ENCODE measurements at regions not wholly inside any gene's neighbourhood (a gene's known extent, or its start where the extent isn't known, plus 50 kb on each side); places are given as distances from the start of the nearest gene placed in this dataset.

DNA sequence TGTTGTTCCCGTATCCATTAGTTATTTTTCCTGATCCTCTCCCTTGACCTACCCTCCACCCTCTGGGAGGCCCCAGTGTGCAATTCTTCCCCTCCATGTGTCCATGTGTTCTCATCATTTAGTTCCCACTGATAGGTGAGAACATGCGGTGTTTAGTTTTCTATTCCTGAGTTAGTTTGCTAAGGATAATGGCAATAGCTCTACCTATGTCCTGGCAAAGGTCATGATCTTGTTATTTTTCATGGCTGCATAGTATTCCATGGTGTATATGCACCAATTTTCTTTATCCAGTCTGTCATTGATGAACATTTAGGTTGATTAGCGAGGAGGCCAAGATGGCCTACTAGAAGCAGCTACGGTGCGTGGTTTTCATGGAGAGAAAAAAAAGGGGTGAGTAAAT is 714.1 kb downstream of the STIM2 start:
- H3K27ac ChIP-seq = no peak overlapping the region
- no peak for TF ChIP-seq ZFX (IDR thresholded peaks at IDR 0.05; ENCODE audit: borderline replicate concordance)
- TF ChIP-seq, protein P1, sequence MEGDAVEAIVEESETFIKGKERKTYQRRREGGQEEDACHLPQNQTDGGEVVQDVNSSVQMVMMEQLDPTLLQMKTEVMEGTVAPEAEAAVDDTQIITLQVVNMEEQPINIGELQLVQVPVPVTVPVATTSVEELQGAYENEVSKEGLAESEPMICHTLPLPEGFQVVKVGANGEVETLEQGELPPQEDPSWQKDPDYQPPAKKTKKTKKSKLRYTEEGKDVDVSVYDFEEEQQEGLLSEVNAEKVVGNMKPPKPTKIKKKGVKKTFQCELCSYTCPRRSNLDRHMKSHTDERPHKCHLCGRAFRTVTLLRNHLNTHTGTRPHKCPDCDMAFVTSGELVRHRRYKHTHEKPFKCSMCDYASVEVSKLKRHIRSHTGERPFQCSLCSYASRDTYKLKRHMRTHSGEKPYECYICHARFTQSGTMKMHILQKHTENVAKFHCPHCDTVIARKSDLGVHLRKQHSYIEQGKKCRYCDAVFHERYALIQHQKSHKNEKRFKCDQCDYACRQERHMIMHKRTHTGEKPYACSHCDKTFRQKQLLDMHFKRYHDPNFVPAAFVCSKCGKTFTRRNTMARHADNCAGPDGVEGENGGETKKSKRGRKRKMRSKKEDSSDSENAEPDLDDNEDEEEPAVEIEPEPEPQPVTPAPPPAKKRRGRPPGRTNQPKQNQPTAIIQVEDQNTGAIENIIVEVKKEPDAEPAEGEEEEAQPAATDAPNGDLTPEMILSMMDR (IDR thresholded peaks at IDR 0.05) = no peak

DNA sequence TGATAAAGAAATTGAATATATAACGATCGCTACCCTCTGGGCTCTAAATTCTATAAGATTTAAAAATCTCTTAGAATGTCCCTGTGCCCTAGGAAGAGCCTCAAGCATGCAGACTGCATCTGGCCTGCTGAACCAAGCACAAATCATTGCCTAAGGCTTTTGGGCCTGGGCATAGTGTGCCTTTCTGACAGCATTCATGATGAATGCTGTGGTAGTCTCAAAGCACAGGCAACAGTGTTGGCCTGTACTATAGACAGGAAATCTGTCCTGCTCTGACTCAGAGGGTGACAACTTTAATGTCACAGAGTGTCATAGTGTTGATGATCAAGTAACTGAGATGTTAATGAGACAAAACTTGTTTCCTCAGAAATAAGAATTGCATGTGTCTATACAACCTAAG is 717.3 kb downstream of the STIM2 start:
- no peak for TF ChIP-seq ZFX (IDR thresholded peaks at IDR 0.05; ENCODE audit: borderline replicate concordance)
- TF ChIP-seq, protein P1 (IDR thresholded peaks at IDR 0.05) = no peak
- H3K27ac ChIP-seq = no peak overlapping the region

DNA sequence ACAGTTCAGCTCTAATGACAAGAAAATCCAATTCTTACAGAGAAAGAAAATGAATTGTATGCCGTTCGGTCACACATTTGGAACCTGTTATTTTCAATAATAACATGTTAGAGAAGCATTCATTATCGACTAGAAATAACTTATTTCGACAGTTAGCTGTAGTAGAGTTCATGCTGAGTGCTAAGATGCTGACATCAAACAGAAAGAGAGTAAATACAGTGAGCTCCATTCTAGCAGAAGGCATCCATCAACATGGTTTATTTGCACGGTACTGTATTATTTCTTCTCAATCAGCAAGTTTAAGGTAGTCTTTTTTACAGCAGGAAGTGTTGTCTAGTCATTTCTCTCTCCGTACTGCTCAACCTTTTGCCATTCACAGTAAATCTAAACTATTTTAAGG is 732.1 kb downstream of the STIM2 start:
- no peak overlapping the region for H3K27ac ChIP-seq
- TF ChIP-seq, protein P1 (IDR thresholded peaks at IDR 0.05) = no peak
- TF ChIP-seq ZFX (IDR thresholded peaks at IDR 0.05; ENCODE audit: borderline replicate concordance) = no peak

DNA sequence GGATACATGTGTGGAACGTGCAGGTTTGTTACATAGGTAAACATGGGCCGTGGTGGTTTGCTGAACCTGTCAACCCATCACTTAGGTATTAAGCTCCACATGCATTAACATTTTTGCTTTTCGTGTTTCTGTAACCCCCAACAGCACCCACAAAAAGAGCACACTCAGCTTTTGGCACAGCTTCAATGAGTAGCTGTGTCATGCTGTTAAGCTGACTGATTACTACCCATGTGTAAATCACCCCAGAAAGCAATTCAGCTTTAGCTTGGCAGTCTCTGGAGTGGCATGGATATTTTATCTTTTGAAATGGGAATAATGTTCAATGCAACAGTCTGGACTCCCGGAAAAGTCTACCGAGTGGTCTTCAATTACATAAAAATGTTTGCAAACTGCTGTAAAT is 734.3 kb downstream of the STIM2 start:
- TF ChIP-seq, protein P1 (IDR thresholded peaks at IDR 0.05) = no peak
- no peak for TF ChIP-seq ZFX (IDR thresholded peaks at IDR 0.05; ENCODE audit: borderline replicate concordance)
- H3K27ac ChIP-seq = no peak overlapping the region

DNA sequence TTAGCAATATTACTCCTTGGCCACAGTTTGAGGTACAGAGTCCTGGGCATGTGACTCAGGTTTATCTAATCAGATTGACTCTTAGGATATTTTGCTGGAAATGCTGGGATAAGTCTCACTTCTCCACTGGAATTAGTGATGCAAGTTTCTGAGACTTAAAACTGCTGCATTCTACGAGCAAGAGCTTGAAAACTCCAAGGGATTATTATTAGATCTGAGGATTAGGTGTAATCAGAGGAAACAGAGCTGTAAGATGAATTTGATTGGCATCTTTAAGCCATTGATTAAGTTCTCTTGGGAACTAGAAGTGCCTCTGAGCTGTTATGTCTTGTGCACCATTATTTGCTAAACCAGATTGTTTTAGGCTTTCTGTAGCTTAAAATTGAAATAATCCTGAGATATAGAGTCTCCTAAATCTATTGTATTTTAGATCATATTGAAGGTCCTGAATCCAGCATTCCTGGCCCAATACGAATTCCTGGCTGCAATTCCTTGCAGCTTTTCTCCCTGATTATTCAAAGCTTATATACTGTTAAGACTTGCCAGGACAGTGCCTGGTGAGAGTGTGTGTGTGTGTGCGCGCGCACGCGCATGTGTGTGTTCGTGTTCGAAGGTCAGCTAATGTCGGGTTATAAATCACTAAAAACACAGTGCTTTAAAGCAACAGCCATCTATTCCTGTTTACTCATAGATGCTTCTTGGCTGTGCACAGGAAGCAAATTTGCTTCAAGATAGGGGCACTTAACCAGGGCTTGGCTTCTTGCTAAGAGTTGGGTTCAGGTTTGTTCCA is 735.1 kb downstream of the STIM2 start:
- TF ChIP-seq, protein P1 (IDR thresholded peaks at IDR 0.05) = no peak
- TF ChIP-seq ZFX (IDR thresholded peaks at IDR 0.05; ENCODE audit: borderline replicate concordance) = no peak
- H3K27ac ChIP-seq = no peak overlapping the region

DNA sequence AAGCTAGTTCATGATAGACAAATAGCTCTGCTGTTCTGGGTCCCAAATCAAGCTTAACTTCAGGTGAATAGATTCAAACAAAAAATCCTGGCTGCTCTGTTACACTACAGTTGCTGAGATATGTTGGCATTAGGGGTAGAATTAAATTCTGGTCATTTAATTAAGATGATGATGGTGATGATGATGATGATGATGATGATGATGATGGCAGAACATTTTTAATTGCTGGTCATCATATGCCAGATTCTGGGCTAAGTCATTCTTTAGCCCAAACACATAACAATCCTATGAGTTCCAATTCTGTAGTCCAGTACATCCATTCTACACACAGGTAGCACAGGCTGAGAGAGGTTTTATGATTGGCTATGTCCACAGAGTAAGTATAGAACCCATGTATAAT is 741.5 kb downstream of the STIM2 start:
- H3K27ac ChIP-seq = no peak overlapping the region
- TF ChIP-seq, protein P1 (IDR thresholded peaks at IDR 0.05) = no peak
- TF ChIP-seq ZFX (IDR thresholded peaks at IDR 0.05; ENCODE audit: borderline replicate concordance) = no peak

DNA sequence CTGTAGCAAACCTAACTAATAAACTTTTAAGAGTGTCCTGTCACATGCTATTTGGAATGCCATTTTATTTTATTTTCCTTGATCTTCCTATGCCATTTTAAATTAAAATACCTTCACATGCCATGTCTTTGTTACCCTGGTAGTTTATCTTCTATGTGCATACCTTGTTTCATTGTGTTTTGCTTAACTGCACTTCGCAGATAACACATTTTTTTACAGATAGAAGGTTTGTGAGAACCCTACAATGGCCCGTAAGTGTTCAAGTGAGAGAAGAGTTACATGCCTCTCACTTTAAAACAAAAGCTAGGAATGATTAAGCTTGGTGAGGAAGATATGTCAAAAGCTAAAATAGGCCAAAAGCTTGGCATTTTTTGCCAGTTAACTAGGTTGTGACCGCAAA is 744.1 kb downstream of the STIM2 start:
- no peak for TF ChIP-seq ZFX (IDR thresholded peaks at IDR 0.05; ENCODE audit: borderline replicate concordance)
- TF ChIP-seq, protein P1 (IDR thresholded peaks at IDR 0.05) = no peak
- H3K27ac ChIP-seq = no peak overlapping the region
